AG08395 (cell line): ENCODE measurements at regions not wholly inside any gene's neighbourhood (a gene's known extent, or its start where the extent isn't known, plus 50 kb on each side); places are given as distances from the start of the nearest gene placed in this dataset.
"Not testable (repeated sequence)": the region's sequence is repeated elsewhere in the genome, so short reads cannot be mapped to it uniquely, and the experiment has no call there.

Source experiments
- DNase-seq: peaks from one replicate; pipeline ENCODE4 v3.0.0; 2012; ENCODE audit warnings: mixed read lengths, low spot score

DNA sequence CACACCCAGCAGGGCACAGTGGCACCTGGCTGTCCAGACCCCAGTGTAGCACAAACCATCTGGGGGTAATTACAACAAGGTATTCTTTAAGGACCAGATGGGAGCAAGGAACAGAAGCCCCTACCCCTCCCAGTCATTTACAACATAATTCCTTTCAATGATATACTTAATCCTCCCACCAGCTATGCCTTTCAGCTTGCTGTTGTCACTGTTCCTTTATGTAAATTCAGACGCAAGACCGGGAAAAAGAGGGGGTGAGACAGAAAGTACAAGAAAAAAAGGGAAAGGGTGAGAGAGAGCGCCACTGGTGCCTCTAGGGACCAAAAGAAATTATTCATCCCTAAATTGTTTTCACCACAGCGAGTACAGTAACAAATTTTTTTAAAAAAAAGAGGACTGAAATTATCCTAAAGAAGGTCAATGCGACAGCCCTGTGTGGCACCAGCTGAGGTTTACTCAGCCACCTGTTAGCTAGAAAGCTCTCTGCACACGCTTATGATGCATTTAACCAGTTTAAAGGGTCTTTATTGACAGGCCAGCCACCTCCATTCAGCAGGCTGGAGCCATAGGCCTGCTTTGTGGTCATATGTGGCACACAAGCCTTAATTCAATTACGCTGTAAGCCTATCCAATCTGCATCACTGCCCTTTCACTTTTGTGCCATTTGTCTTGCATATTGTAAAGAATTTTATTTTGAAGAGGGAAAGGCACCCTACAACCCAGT is 210.2 kb upstream of the ISL1 start:
- no peak for DNase-seq

DNA sequence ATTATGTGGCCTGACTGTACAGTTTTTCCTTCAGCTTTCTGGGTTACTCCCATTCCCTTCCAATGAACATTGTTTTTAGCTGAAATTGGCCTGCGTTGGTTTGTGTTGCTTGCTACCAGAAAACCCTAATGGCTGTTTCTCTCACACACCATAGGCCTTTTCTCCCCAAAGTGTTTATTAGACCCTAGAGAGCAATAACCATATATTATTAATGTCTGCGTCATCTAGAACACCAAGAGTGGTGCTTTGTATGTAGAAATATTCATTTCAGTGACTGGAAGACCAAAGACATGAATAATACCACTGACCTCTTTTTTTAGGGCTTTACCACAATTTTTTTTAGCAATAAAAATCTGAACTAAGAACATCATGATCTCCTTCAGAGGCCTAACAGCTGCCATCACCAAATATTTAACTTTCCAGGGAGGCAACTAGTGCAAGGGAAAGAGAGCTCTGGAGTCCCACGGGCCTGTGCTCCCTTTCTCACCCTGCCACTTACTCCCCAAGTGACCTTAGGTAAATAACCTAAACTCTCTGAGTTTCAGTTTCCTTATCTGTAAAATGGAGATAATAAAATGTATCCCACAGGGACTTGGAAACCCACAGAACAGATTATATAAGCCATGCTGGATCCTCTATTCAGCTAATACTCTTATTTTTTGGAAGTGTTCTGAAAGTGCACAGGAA is 201.9 kb upstream of the ISL1 start:
- no peak for DNase-seq

DNA sequence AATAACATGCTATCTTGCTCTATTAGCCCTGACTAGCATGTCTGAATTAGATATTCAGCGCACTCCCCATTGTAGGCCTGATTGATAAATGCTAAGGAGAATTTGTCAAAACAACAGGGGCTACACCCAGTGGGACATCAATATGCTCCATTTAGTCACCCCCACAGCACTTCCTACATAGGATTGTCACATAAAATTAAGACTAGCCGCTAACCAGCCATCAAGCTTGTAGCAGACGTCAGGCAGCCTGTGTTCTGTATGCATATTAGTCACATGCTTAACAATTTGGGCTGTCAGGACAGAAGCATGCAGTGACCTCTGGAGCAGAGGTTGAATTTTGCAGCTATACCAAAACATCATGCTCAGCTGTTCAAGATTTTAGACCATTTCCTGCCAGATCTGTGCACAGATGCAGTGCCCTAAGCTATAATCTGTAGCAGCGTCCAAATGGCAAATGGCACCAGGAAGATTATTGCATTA is 197.4 kb upstream of the ISL1 start:
- DNase-seq: no peak

DNA sequence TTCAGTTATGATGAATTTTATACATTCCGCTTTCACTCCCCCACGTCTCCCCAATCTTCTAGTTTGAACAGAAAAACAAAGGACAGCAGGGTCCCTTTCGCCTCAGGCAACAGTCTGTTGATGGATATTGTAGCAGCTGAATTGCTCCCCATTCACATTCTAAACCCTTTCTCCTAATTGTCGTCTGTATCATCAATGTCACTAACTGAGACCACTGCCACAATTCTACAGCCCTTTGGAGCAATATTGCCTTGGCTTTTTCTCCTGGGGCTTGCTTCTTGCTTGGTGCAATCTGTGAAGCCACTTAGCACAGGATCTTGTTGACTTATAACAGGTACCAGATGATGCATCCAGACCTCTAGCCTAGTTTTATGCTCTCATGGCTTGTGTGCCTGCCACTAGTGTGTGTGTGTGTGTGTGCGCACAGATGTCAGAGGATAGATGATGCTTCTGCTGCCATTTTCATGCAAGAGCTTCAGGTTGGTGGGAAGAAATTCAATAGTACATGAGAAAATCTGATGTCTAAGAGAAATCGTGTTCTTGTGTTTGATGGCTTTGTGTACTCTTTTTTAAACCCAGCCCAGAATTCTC is 195.2 kb upstream of the ISL1 start:
- no peak for DNase-seq

DNA sequence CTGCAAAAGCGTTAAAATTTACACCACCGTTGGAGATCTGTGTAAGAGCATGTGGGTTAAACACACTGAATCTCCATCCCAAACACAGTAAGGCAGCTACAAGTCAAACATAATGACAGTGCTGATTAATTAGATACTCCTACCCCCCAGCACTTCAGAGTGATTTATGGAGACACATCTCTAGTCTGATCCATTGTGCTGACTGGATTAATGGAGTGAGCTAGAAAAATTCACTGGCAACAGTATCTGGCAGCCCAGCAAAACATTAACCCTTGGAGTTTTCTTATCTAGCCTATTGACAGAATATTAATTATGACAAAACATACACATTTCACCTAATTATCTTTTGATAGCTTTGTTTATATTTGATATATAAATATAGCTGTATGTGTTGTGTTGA is 188.6 kb upstream of the ISL1 start:
- DNase-seq: no peak

DNA sequence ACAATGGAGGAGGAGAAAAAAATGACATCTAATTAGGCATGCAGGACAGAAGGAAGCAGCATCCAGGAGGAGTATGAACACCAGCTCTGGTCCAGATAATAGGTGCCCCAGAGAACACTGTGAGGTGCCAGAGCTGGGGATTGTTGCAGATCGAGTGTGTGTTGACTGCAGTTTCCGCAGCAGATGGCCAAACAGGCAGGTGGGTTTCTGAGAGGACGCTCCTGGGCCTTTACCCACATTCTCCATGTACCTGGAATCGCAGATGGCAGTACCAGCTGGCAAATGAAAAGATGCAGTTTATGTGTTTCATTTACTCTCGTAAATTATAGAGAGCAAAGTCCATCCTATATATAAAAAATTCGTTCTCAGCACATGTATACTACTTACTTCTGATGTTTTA is 182.2 kb upstream of the ISL1 start:
- DNase-seq: no peak

DNA sequence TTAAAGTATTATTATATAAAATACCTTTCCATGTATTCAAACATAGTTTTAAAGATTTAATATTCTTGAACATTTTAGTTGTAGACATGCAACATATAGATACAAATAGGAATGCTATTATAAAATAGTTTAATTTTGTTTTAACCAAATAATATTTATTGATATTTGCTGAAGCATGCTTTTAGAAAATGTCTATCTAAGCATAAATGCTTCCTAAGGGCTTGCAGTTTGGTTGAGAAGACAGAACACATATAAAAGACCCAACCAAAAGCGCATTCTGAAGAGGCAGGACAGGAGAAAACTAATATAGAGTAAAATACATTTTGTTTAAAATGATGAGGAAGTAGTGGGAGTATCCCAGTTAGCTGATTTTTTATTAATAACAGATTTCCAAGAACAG is 181.5 kb upstream of the ISL1 start:
- DNase-seq: no peak

DNA sequence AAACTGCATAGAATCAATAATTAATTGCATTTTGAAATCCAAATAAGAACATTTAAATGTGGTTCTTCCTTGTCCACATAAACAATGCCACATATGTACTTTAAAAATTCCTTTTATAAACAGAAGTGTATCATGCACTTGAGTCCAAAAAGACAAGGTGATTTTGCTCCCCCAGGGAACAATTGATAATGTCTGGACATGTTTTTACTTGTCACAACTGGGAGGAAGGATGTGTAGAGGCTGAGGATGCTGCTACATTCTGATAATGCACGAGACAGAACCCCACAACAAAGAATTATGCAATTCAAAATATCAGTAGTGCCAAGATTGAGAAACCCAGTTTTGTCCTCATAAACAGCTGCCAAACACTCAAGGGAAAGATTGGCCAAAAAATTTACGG is 181.1 kb upstream of the ISL1 start:
- DNase-seq: no peak

DNA sequence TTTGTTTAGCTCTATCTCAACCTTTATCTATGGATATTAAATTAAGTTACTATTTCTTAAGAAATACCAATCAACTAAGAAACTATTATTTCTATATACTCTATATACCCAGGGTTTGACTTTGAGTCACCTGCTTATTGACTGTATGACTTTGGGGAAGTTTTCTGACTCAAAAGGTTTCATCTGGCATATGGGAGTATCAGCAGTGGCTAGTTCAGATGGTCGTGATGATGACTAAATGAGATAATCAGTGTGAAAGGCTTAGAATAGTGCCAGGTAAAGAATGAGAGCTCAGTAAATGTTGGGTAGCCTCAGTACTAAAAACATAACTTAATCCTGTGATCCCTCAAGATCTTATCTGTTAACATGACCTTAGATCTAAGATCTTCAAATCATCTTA is 179.7 kb upstream of the ISL1 start:
- DNase-seq: no peak

DNA sequence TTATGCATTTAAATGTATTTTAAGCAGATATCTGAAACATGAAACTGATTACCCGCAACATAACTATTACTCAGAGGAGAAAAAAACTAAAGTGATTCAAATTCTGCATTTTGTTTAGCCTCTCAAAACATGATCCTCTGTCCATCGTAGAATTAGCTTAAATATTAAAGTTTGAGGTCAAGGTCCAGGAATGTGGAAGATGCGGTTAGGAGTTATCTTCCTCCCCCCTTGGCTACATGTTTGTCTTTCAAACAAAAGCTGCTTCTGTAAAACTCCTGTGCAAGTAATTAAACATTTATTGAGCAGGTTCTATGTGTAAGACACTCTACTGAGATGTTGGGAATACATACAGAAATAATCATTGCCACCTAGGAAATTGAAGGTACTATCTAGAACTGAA is 175.0 kb upstream of the ISL1 start:
- DNase-seq: no peak

DNA sequence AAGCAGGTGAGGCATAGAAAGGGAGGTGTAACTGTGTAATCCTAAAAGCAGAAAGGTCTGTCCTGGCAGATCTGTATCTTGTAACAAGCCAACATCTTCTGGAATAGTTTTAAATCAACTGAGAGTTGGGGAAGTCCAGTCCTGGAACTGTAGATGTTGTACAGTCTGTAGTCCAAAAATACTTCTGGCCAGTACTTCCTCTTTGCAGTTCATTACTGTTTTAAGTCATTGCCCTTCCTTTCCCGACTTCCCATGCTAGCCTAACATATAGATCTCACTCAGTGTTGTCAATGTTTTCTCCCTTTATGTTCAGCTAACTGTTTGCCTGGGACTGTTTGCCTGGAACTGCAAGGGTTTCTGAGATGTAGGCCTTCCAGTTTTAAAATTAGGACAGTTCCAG is 168.5 kb upstream of the ISL1 start:
- no peak for DNase-seq

DNA sequence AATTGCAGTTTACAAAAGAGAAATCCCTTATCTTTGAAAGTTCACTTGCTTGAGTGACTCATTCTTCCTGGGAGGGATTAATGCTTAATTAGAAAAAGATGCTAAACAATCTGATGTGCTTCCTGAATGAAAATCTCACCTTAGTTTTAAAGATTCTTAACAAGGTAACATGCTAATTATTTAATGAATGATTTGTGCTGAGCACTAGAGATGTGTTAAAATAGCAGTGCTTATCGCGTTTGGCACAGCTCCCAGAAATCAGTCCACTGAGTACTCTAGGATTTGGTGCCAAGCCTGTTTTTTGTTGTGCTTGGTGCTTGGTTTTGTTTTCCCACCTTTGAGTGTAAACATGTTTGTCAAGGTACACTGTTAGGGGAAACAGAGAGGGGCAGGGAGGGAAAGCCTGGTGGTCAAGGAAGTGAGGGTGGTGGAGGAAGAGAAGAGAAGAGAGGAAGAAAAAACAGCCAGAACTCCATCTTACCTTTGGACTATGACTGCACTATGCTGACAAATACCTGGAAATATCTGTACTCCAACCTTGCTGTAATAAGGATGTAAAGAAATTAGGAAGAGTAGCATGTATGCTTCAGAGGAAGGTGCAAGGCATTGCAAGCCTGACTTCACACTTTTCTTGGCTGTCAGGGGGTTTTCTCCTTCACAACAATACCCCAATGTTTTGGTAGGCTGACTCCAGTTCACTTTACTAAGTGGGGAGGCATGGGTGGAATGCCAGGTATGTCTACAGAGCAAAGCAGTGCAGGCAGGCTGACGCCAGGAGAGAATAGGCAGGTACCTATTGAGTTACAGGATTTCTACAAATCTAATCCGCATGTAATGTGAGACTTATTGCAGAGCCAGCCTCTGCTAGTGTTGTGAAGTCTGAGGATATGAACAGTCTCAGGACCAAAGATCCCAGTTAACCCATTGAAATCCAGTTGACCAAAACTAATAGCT is 157.2 kb upstream of the ISL1 start:
- DNase-seq: no peak

DNA sequence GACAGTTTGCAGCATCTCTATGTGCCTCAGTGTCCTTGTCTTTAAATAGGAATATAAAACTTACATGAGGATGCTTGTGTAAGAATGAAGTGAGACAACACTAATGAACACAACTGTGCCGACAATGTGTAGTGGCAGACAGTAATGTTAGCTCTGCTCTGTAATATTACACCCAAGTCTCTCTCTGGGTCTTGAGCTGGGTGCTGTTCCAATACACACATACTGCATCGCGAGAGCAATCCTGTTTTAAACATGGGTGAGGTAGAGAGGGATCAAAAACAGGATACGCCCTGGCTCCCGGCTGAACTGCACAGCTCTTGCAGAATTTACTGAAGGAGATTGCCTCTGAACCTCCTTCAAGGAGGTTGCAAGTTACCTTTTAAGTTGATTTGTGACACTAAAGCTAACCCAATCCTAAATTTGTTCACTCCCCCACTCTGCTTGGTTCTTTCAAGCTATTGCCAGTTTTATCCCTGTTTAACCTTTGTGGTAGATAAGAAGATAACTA is 155.2 kb upstream of the ISL1 start:
- no peak for DNase-seq

DNA sequence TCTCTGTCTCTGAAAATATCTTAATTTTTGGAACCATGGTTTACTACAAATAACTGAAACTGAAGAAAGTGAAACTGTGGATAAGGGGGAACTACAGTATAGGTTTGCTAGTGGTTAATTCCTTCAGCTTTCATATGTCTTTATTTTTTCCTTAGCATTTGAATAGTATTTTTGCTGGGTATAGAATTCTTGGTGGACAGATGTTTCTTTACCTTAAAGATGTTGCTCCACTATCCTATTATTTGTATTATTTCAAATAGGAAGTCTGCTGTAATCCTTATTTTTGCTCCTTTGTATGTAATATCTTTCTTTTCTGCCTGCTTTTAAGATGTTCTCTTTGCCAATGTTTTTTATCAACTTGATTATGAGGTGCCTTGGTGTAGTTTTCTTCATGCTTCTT is 152.9 kb upstream of the ISL1 start:
- DNase-seq: no peak

DNA sequence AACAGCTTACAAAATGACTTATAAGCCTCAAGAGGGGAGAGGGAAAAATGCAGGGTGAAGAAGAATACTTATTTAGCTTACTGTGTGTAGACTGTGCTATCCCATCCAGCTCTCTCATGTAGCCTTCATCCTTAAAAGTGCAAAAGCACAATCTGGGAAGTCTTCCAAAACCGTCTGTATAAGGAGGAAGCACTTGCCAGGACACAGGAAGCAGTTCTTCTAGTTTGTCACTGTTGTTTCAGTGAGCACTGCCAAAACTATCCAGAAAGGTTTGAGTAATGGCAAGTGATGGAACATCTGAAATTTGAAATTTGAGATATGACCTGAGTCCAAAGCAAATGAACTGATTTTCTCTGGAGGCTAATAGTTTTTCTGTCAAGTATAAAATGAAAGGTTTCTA is 140.8 kb upstream of the ISL1 start:
- DNase-seq: no peak

DNA sequence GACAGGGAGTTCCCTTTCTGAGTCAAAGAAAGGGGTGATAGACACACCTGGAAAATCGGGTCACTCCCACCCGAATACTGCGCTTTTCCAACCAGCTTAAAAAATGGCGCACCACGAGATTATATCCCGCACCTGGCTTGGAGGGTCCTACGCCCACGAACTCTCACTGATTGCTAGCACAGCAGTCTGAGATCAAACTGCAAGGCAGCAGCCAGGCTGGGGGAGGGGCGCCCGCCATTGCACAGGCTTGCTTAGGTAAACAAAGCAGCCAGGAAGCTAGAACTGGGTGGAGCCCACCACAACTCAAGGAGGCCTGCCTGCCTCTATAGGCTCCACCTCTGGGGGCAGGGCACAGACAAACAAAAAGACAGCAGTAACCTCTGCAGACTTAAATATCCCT is 132.3 kb upstream of the ISL1 start:
- DNase-seq: not testable (repeated sequence)

DNA sequence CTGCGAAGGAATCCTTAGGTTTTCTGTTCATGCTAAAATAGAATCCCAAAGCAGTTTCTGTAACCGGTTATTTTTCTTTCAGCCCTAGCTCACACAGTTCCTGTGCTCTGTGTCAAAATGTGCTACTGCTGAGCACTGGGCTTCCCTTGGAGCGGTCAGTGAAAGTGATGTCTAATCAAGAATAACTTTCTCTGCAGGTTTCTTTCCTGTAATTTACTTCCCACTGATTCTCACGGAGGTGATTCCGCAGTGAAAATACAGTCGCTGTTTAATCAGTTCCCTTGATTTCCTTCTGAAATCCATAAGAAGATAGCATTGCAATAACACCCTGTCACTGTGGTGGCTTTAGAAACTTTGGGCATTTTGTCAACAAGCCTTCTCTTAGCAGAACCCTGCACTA is 112.0 kb upstream of the ISL1 start:
- DNase-seq: no peak

DNA sequence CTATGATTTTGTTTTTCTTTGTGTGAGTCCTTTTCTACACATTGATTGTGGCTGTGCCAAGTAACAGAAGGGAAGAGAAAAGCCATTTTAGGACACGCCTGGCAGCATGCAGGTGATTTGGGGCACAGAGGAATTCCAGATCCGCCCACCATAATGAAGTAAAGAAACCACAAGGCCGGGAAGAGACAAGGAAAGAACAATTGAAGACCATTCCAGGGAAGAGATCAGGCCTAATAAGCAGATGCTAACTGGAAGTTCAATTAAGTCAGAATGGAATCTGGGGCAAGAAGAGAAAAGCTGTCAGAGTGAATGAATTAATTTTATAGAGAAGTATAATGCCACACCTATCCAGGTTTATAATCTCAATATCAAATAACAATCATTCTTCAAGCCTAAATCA is 110.2 kb upstream of the ISL1 start:
- DNase-seq: no peak

DNA sequence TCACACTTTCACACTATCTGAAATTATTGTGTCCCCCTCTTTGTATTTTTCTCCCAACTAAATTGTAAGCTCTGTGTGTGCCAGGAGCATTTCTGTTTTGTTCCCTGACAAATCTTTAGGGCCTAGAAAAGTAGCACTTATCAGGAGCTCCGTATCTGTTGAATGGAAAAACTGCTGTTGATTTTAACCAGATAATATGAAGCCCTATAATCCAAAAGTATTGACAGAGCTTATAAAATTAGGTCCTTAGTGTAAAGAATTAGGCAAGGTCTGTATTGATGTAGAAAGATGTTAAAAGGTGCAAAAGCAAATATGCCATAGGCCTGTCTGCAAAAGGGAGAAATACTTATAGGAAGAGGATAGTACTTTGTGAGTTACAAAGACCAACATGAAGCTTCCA is 109.4 kb upstream of the ISL1 start:
- DNase-seq: no peak

DNA sequence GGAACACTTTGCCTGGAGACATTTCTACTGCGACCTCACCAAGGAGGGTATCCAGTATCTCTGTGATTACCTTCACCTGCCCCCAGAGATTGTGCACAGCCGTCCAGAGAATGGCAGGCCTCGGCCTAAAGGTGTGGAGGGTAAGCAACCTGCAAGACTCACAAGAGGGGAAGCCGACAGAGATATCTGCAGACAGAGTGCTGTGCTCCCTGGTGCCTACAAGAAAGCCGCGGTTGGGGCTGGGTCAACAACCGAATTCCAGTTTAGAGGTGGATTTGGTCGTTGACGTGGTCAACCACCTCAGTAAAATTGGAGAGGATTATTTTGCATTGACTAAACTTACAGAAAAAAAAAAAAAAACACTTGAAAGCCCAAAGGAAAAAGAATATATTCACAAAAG is 107.8 kb upstream of the ISL1 start:
- DNase-seq: no peak

DNA sequence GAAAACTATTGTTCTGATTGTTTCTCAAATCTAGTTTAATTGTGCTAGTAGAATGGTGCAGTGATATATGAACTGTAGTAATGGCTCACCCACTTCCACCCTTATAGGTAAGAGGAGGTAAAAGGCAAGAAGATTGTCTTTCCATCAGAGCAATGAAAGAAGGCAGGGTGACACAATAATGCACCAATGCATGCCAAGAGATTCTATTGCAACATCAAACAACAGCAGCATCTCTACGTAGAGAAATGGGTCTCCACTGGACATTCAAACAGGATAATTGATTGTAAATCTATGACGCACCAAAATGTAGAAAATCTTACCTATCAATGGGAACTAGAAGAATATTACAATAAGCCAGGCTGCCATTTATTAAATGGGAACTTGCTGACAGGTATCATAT is 107.0 kb upstream of the ISL1 start:
- DNase-seq: no peak

DNA sequence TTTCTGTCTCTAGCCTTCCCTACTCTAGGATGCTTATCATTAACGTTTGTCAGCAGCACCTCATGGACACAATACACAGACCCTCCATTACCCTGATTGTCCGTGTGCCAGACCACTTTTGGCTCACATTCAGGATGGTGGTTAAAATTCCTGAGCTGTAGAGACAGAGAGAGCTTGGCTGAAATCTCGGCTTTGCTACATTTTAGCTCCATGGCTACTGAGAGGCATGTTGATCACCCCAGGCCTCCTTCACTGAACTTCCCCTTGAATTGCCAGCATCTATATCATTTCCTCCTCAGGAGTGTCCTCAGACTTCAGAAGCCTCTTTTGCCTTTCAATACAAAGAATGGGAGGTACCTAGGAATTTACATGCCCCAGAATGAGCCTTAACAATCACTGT is 104.7 kb upstream of the ISL1 start:
- no peak for DNase-seq
